CD4-positive, alpha-beta T cell (primary cell): ENCODE measurements at regions not wholly inside any gene's neighbourhood (a gene's known extent, or its start where the extent isn't known, plus 50 kb on each side); places are given as distances from the start of the nearest gene placed in this dataset.
"Not testable (repeated sequence)": the region's sequence is repeated elsewhere in the genome, so short reads cannot be mapped to it uniquely, and the experiment has no call there.

Source experiments
- ATAC-seq: fragments of 200-7000 bp; cut with Tn5 transposase; one replicate; pipeline ENCODE4 v1.10.0; 2022; ENCODE audit warnings: mild to moderate bottlenecking; ENCODE audit not compliant: poor library complexity
- CTCF ChIA-PET: fragments of 350-600 bp; sonication (Branson Sonifier 250); formaldehyde crosslinking; loops from one replicate; lab custom pipeline; 2021; ENCODE audit warnings: antibody characterized with exemption, inconsistent platforms; lab: Charles Lee
- POLR2A ChIA-PET: fragments of 350-600 bp; sonication (Branson Sonifier 250); formaldehyde crosslinking; loops from one replicate; lab custom pipeline; 2021; ENCODE audit warnings: antibody characterized with exemption, inconsistent platforms; lab: Charles Lee
- DNase-seq, 14 experiments: peaks; one replicate each; pipeline ENCODE4 v3.0.0-alpha.2; 2013 to 2020; ENCODE audit warnings: mixed read lengths in 2 of 14
- H3K27ac ChIP-seq, 2 donors: one replicate each; pipeline versions ENCODE4 v1.5.1 to v1.7.0; 2013; ENCODE audit warnings: low read length in 2 of 2, low read depth in 1 of 2, mild to moderate bottlenecking in 1 of 2
- H3K27me3 ChIP-seq, 2 experiments: 1 replicate in 1 of 2; 2 replicates in 1 of 2; pipeline versions ENCODE4 v1.6.1 to v1.7.0; 2013; ENCODE audit warnings: low read length in 2 of 2, control low read depth in 1 of 2, mild to moderate bottlenecking in 1 of 2, moderate library complexity in 1 of 2; ENCODE audit not compliant: insufficient read depth in 2 of 2, control insufficient read depth in 1 of 2
- H3K36me3 ChIP-seq: one replicate; pipeline ENCODE4 v1.6.1; 2013; ENCODE audit warnings: low read length, control low read depth; ENCODE audit not compliant: insufficient read depth
- H3K4me1 ChIP-seq: one replicate; pipeline ENCODE4 v1.6.1; 2013; ENCODE audit warnings: low read length, control low read depth; ENCODE audit not compliant: insufficient read depth
- H3K4me3 ChIP-seq: one replicate; pipeline ENCODE4 v1.5.1; 2013; ENCODE audit warnings: mild to moderate bottlenecking, low read length, moderate library complexity
- H3K9me3 ChIP-seq, 2 experiments: 1 replicate in 1 of 2; 2 replicates in 1 of 2; pipeline versions ENCODE4 v1.6.1 to v1.7.0; 2013; ENCODE audit warnings: low read length in 2 of 2, mild to moderate bottlenecking in 2 of 2, control low read depth in 1 of 2, moderate library complexity in 1 of 2; ENCODE audit not compliant: control insufficient read depth in 1 of 2, insufficient read depth in 1 of 2
- H3K27ac Mint-ChIP-seq: one replicate; pipeline ENCODE4 v1.8.0; 2020; ENCODE audit warnings: mixed read lengths
- H3K27me3 Mint-ChIP-seq: one replicate; pipeline ENCODE4 v1.8.0; 2021; ENCODE audit warnings: mixed read lengths
- H3K36me3 Mint-ChIP-seq: one replicate; pipeline ENCODE4 v1.8.0; 2021; ENCODE audit warnings: low read depth, mixed read lengths
- H3K4me1 Mint-ChIP-seq: one replicate; pipeline ENCODE4 v1.8.0; 2021; ENCODE audit warnings: low read depth, mixed read lengths
- H3K4me3 Mint-ChIP-seq: one replicate; pipeline ENCODE4 v1.8.0; 2020; ENCODE audit warnings: mild to moderate bottlenecking, mixed read lengths
- H3K9me3 Mint-ChIP-seq: one replicate; pipeline ENCODE4 v1.8.0; 2020; ENCODE audit warnings: mixed read lengths
- intact Hi-C, 2 experiments: fragments of 100-400 bp; cut with DNase I in 1 of 2; cut with micrococcal nuclease in 1 of 2; formaldehyde crosslinking; loops; one replicate each; pipeline versions ENCODE4 v1.15.1 to v1.9.0; 2023 to 2025; cut with DNase I, micrococcal nuclease
- TF ChIP-seq, protein P1 (sequence below): fragments of 200-600 bp; IDR thresholded peaks from one replicate; pipeline ENCODE4 v1.8.0; 2022; ENCODE audit warnings: antibody characterized with exemption, mild to moderate bottlenecking

DNA sequence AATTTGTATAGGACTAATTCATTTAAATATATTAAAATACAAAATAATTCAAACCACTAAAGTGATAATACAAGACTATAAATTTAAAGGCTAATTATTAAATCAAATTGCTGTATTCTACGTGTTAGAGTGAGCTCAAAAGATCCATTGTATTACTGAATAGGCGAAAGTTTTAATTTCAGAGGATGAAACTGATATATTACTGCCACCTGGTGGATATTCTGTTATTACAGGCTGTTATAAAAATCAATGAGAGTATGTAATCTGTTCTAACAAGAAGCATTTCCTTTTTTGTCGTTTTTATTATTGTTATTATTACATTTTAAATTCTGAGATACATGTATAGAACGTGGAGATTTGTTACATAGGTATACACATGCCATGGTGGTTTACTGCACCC lies 1239.6 kb upstream of the USP9Y start:
- intact Hi-C loops: loop anchor here (10.0 kb wide), 1 partner anchor 1163 kb away; no protein-coding TSS in a partner anchor
- CTCF ChIA-PET, H3K4me1 Mint-ChIP-seq, H3K9me3 ChIP-seq, H3K36me3 Mint-ChIP-seq, ATAC-seq, H3K27ac Mint-ChIP-seq, H3K9me3 Mint-ChIP-seq, H3K4me3 Mint-ChIP-seq, H3K27me3 Mint-ChIP-seq, H3K27ac ChIP-seq, POLR2A ChIA-PET, H3K36me3 ChIP-seq, H3K4me1 ChIP-seq, H3K27me3 ChIP-seq, H3K4me3 ChIP-seq: not testable (repeated sequence)
- DNase-seq: peak in 2 of 14 experiments; percentile 1 to 9
- TF ChIP-seq, protein P1, sequence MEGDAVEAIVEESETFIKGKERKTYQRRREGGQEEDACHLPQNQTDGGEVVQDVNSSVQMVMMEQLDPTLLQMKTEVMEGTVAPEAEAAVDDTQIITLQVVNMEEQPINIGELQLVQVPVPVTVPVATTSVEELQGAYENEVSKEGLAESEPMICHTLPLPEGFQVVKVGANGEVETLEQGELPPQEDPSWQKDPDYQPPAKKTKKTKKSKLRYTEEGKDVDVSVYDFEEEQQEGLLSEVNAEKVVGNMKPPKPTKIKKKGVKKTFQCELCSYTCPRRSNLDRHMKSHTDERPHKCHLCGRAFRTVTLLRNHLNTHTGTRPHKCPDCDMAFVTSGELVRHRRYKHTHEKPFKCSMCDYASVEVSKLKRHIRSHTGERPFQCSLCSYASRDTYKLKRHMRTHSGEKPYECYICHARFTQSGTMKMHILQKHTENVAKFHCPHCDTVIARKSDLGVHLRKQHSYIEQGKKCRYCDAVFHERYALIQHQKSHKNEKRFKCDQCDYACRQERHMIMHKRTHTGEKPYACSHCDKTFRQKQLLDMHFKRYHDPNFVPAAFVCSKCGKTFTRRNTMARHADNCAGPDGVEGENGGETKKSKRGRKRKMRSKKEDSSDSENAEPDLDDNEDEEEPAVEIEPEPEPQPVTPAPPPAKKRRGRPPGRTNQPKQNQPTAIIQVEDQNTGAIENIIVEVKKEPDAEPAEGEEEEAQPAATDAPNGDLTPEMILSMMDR: peak; percentile 14

DNA sequence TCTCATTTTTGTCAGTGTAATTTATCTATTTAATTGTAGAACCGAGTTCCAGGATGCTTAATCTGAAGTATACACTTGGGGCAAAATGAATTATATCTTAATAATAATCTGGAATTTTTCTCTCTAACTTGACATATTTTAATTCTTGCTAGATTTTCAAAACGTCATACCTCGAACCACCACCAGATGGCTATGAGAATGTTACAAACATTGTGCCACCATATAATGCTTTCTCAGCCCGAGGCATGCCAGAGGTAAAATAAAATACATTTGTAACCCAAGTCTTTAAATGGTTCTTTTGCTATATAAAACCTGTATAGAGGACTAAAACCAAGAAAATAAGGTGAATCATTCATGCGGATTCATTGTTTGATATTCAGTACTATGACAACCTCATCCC lies 1234.3 kb upstream of the USP9Y start:
- POLR2A ChIA-PET, H3K4me3 Mint-ChIP-seq, H3K27me3 Mint-ChIP-seq, H3K4me1 ChIP-seq, H3K27me3 ChIP-seq, H3K4me1 Mint-ChIP-seq, H3K27ac Mint-ChIP-seq, H3K4me3 ChIP-seq, H3K9me3 ChIP-seq, CTCF ChIA-PET, ATAC-seq, H3K27ac ChIP-seq, H3K36me3 Mint-ChIP-seq, DNase-seq, H3K9me3 Mint-ChIP-seq, H3K36me3 ChIP-seq: not testable (repeated sequence)
- intact Hi-C loops: loop anchor here (10.0 kb wide), 1 partner anchor 1158 kb away; no protein-coding TSS in a partner anchor
